Fibroblast of skin of back (primary cell): ENCODE measurements at regions not wholly inside any gene's neighbourhood (a gene's known extent, or its start where the extent isn't known, plus 50 kb on each side); places are given as distances from the start of the nearest gene placed in this dataset.

Experiments
- DNase-seq: peaks from one replicate; pipeline ENCODE4 v3.0.0-alpha.2; 2013

DNA sequence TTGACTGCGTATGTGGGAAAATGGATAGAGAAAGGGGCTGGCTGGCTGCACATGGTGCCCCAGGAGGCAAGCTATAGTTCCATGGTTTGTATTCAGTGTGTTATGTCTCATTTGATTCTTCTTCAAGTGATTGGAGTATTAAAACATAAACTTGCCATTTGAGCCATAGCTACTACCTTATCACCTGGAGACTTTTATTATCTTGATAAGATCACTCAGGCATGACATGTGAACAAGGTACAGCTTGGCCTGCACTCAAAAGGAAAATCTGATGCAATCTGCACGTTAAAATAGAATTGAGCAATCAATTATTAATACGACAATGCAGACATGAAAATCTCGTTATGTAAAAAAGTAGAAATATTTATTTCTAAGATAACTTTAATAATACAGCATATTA, 116.9 kb downstream of the RND3 start:
- DNase-seq = no peak

DNA sequence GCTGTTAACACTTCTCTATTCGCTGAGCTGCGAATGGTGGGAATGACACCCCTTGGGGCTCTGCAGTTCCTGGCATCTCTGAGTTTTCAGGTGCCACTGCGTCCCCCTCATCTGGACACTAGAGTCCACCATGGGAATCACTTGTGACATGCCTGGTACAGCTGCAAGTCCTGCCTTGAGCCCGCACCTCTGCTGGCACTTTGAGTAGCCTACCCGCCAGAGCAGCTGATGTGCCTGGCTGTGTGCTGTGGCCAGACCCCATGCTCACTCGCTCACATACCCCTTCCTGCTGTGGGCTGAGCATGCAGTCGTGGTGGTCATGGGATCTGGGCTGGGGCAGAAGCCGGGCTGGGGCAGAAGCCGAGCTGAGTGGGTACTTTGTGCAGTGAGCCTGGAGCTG, 117.6 kb downstream of the RND3 start:
- no peak for DNase-seq

DNA sequence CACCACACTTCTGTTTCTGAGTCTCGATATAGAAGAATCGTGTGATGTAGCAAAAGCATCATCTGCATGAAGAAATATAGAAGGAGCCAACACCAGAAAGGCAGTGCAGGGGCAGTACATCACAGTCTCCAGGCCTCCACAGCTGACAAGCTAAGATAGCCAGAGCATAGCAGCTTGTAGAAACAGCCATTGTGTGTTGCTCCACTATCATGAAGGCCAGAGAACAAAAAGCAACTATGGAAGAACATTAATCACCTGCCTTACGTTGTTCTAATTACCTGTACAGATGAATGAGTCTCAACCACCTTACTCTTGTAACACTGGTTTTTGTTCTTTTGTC, 129.0 kb downstream of the RND3 start:
- DNase-seq = no peak

DNA sequence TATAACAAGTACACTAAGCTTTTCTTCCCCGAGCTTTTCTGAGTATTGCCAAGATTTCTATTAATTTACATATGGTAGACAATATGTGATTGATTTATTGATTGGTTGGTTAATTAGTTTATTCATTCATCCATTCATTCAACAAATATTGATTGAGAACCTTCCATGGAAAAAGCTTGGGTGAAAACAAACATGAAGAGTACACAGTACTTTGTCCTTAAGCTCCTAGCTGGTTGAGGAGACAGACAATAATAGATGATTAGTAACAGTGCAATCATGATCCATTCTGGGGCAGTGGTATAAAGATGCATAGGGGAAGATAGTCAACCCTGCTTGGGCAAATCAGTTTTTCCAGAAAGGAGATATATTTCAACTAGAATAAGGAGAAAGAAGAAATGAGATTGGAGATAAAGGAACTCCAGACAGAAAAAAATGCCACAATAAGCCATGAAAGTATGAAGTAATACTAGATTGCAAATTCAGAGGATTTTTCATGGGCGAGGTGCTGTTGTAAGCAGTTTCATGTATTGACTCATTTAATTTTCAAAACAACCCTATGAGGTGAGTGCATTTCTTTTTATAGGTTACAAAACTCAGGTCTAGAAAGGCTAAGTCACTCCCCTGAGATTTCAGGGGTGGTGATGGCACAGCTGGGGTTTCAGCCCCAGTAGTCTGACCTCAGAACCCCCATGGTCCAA, 129.5 kb downstream of the RND3 start:
- DNase-seq = no peak

DNA sequence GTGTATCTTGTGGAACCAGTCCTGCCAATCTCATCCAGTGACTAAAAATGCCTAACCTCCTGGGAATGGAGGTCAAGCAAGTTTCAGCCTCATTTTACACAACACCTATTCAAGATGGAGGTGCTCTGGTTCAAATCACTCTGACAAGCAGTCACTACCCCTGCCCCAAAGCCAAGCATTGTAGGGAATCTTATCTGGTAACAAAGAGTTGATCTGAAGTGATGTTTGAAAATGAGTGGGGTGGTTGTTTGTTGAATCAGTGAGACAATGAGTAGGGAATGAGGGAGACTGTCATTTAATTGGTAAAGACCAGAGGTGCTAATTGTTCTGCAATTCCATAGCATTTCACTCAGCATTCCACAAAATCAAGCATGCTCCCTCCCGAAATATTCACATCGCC, 132.0 kb downstream of the RND3 start:
- DNase-seq = no peak

DNA sequence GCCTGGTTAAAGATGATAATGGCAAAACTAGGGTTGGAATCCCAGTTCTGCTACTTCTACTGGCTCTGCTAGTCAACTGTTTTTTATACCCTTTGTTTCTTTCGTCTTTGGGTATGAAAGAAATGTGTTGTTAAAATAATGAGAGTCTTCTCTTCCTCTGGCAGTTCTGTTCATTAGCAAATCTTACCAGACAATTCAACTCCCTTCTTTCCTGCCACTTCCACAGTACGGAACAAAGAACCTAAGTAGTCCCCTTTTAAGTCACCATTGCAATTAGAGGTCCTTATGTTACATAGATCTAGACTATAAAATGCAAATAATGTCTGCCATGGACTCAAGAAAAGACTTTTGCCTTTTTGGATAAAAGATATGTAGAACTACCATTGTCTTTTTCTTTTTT, 134.1 kb downstream of the RND3 start:
- DNase-seq = no peak

DNA sequence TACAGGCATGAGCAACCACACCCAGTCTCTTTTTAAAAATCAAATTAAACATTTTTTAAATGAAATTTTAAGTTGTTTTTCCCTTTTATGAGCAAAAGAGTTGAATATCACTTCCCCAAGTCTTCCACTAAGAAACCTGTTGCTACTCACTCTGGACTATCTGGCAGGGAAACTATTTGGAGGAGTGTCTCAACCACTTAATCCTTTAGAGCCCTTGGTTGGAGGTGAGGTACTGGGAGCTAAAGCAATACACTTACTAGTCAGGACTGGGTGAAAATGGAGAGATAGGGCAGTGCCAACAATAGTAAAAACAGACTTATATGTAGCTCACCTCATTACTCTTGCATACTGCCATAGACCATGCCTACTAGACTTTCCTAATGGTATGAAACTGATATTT, 135.5 kb downstream of the RND3 start:
- DNase-seq = no peak

DNA sequence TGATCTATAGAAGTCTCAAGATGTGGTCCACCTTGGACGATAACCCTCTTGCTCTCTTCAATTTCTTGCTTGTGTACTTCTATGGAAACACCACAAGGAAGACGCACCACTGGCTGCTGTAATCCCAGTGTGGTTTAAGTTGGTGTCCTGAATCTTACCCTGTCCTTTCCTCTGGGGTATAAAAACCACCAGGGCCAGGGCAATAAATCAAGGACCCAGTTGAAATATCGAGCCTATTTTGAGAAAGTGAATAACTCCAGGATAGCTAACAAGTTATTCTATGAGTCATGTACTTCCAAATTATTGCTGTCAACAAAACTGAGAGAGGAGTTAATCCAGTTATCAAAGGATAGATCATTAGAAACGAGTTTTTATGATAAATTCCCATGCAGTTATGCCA, 137.0 kb downstream of the RND3 start:
- no peak for DNase-seq

DNA sequence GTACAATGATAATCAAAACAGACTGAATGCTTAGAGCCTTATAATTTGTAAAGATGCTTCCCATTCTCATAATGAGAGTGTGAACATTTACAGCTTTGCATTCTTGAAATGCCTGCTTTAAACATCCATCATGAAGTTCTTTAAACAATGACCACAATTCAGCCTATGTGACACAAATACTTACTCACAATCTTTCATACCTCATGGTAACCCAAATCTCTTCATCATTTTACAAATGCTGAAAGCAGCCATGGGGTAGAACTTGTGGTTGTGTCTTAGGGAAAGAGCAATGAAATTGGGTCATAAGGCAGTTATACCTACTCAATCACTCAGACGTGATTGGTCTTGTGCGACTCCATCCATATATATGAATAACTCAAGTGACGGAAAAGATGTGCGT, 140.7 kb downstream of the RND3 start:
- DNase-seq = peak; percentile 7

DNA sequence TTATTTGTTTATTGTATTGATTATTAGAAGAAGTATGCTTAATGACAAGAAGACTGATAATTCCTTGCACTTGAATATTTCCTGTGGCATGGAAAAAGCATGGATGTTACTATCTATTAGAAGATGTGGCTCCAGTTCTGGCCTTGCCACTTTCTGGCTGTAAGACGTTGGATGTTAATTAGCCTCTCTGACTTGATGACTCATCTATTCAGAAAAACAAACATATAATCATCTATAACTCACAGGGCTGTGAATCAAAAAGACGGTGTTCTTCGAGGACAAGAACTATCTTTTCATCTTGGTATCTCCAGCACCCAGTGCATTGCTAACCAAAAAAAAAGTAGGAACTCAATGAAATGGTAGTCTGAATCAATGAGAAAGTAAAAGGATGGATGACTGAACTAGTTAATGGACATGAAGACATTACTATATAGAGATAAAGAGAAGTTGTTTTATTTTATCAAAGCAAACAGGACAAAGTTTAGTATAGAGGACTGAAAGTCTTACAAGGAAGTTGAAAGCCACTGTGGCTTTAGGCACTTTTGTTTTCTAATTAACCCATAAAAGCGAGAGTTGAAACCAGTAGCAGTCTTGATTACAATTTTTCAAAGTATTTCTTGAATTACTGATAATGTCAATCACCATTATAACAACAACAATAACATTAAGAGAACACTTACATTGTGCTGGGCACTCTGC, 145.3 kb downstream of the RND3 start:
- DNase-seq = no peak

DNA sequence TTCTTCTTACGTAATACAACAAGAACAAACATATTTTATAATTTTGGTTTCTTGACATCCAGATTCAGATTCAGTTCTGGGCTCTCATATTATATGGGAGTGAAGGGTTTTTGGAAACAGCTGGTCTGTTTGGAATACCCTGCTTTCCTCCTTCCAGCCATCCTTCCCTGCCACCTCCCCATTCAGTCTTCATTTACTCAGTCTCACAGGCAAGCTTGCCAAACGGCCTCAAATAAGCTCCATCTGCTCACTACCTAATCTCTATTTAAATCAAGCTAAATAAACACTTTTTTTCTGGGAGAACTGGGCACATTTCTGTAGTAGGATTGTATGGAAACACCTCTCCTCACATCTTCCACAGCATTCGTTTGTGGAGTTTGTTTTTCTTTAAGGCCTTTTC, 147.5 kb downstream of the RND3 start:
- DNase-seq = no peak

DNA sequence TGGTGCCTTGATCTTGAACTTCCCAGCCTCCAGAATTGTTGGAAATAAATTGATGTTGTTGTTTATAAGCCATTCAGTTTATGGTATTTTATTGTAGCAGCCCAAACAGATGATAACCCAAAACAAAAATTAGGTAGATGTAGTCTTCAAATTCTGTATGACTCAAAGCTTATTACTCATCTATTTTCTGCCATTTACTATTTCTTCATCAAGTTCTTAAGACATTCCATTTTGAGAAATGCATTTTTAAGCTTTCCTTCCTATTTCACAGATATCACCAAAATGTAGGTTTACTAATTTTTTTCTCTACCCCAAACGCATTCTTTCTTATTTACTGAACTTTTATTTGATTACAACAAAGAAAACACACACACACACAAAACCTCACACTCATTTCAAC, 148.2 kb downstream of the RND3 start:
- DNase-seq = no peak

DNA sequence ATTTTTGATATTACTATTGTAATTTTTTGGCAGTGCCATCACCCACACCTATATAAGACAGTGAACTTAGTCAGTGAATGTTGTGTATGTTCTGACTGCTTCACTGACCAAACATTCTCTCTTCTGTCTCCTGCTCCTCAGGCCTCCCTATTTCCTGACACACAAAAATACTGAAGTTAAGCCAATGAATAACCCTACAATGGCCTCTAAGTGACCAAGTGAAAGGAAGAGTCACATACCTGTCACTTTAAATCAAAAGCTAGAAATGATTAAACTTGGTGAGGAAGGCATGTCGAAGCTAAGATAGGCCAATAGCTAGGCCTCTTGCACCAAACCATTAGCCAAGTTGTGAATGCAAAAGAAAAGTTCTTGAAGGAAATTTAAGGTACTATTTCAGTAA, 151.9 kb downstream of the RND3 start:
- DNase-seq = no peak

DNA sequence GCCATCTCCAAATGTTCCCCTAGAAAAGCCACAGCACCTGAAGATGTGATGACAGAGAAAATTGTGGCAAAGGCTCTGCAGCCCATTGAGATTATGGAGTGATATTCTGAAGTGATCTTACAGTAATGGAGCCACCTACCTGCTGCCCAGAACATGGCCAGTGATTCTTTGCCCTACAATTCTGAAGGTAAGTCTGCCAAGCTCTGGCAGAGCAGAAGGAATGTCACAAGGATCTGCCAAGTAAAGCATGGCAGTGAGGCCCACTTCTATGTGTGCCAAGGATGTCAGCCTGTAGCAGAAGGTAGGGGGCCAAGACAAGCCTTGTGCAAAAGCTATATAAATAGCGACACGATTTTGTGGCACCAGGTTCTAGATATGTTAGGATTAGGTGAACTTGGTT, 155.1 kb downstream of the RND3 start:
- DNase-seq = no peak

DNA sequence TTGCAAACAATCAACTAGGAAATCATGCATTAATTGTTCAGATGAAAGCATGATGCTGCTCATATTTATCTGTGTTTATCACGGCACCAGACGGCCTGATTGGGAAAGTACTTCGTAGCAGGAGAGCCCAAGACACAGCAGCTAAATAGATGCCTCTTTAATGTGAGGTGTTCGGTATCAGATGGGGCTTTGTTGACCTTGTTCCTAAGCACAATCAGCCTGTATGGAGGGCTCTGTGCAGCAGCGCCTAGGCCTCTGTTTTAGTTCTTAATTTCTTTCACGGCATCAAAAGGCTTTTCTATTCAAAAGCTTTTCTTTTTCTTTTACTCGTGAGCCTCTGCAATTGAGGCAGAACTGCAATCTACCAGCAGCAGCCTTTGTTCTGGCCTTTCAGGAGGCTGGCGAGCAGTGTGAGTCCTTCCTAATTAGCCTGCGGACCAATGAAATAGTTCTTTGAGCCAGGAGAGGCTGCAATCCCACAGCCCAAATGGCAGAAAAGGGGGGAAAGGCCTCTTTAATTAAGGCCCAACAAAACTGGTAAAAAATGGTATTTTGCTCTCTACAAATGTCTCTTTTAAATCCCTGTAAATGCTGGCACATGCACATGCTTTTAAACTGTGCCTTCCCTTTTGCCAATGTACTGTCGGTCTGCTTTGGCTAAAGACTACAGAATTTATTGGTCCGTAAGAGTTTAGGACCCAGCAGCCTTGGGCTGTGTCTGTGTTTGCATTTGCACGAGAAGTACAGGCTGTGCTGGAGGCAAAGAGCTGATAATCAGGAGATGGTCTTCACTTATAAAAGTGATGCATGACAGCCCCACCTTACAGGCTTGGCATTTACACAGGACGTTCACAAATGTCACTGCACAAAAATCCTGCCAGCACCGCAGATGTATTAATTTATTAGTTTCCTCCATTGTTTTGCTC, 159.6 kb downstream of the RND3 start:
- no peak for DNase-seq

DNA sequence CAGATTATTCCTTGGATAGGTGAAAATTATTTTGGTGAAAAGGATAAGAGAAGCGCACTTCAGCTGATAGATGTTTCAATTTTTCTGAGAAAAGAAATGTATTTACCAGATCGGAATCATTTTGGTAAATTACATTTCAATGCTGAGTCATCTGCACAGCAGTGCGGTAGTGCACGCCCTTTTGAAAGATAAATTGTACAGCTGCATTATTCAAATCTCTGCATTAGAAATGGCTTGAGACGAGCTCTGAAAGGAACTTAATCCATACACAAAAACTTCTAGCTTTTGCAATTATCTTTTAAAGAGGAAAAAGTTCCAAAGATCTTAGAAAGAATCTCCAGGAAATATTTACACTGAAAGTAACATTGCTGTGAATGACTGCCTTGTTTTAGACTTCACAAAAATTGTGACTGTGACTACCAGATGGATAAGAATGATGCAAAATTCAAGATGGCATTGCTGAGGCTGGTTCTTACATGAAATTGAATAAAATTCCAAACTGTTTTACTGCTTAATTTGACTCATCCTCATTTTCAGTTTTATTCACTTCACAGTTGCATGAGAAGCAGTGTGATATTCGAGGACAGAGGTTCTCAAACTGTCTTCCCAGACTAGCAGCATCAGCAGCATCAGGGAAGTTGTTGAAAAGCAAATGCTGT, 161.7 kb downstream of the RND3 start:
- no peak for DNase-seq

DNA sequence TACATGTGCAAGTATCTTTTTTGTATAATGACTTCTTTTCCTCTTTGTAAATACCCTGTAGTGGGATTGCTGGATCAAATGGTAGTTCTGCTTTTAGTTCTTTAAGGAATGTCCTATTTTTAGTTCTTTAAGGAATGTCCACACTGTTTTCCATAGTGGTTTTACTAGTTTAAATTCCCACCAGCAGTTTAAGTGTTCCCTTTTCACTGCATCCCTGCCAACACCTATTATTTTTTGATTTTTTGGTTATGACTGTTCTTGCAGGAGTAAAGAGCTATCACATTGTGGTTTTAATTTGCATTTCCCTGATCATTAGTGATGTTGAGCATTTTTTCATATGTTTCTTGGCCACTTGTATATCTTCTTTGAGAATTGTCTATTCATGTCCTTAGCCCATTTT, 164.4 kb downstream of the RND3 start:
- DNase-seq = peak; percentile 25

DNA sequence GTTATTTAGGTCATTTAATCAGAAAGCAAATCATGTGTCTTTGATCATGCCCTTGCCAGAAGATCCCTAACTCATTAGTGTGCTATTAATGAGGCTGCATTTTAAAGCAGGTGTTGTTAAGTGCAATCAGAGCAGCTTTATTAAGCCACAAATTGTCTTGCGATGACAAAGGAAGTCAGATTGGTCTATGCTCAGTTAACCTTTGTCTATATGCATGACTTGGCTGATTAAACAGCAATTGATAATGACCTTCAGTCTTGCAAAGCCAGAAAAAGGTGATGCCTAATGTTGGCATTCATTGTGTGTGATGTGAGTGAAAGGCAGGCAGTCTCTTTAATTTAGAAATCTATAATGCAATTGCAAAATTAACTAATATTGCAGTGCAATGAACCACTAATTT, 166.9 kb downstream of the RND3 start:
- DNase-seq = no peak

DNA sequence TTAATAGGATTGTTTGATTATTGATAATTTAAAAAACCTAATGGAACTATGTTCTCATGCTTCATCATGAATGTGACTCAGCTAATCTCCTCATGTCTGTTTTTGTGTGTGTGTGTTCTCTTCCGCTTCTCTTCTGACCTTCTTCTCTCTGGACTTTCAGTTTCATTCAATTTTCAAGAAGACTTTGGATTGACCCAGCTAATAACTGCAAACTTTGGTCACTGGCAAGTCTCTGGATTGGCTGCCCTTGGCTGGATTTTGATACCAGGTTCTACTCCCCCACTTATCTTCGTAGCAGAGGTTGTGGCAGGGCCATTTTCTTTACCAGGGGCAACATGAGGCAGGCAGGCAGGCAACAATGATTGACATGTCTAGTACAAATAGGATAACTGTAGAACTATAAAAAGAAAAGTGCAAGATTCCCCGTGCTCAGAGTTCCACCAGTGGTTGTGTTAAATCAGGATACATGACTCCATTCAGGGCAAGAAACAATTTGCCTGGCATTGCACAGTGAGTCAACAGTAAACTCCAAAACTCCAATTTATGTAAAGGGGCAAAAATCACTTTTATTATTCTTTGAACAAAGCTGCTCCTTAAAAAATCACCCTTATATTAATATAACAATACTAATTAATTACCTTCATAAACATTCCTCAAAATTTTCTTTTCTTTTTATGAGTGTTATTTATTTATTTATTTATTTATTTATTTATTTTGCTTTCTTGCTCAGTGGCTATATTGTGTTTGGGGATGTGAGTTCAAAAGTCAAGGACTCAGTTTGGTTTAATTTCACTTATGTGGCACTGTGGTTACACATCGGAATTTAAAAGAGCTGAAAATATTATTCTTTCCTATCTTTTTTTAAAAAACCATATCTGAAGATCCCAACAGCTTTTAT, 167.6 kb downstream of the RND3 start:
- DNase-seq = no peak

DNA sequence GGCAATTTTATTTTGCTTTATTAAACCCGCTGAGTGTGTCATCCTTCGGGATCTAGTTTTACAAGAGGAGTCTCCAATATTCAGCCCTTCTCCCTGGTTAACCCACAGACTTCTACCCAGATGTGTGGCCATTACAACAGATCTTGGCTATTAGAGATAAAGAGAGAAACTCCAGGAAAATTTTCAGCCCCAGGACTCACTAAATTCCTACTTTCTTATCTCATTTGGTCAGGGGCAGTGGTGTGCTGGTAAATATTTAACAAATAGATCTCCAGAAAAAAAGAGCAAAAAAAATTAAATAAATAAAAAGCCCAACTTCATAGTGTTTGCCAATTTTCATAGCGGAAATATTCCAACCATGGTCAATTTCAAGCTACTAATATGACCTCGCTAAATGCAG, 168.4 kb downstream of the RND3 start:
- DNase-seq = no peak

DNA sequence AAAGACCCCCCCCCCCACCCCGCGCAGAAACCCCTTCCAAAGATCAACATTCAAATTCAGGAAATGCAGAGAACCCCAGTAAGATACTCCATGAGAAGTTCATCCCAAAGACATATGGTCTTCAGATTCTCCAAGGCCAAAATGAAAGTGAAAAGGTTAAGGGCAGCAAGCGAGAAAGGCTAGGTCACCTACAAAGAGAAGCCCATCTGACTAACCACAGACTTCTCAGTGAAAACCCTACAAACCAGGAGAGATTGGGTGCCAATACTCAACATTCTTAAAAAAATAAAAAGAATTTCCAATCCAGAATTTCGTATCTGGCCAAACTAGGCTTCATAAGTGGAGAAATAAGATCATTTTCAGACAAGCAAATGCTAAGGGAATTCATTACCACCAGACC, 175.2 kb downstream of the RND3 start:
- DNase-seq = no peak
